Dedifferentiated amniotic fluid mesenchymal stem cell (primary cell): ENCODE measurements at regions not wholly inside any gene's neighbourhood (a gene's known extent, or its start where the extent isn't known, plus 50 kb on each side); places are given as distances from the start of the nearest gene placed in this dataset.

Experiments
- DNase-seq: peaks from one replicate; pipeline ENCODE4 v3.0.0-alpha.2; 2016; ENCODE audit errors: extremely low spot score

DNA sequence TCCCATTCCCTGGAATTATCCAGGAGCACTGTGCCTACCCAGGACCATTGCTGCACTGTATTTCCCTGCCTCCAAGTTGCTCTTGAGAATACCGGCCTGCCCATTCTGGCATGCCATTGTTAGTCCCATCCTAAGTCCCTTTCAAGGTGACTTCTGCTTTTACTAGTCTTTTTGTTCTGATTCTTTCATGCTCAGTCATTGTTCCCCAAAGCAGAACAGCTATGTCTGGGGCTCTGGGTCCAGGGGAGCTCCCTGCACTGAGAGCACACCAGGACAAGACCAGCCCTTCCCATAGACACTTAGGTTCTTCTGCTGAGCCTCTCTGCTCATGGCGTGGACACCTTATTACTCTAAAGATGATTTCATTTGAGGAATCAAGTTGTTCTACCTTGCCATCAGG lies 388.9 kb upstream of the KLF4 start:
- DNase-seq, result no peak

DNA sequence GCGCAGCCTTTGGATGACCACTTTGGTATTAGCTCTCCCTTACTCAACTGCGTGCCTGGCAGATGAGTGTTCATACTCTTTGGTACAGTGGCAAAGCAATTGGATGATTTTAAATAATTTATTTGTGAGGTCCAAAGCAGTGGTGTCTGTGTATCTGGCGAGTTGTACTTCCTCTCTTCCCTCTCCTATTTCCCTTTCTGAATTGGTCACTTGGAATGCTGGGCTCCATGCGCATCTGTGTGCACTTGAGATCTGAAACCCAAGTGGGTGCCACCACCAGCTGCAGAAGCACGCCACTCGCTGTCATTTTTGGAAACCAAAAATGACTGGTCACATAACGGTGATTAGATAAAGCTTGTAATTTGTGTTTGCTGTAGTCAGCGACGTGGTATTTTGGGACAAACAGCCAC lies 386.0 kb upstream of the KLF4 start:
- DNase-seq, result no peak

DNA sequence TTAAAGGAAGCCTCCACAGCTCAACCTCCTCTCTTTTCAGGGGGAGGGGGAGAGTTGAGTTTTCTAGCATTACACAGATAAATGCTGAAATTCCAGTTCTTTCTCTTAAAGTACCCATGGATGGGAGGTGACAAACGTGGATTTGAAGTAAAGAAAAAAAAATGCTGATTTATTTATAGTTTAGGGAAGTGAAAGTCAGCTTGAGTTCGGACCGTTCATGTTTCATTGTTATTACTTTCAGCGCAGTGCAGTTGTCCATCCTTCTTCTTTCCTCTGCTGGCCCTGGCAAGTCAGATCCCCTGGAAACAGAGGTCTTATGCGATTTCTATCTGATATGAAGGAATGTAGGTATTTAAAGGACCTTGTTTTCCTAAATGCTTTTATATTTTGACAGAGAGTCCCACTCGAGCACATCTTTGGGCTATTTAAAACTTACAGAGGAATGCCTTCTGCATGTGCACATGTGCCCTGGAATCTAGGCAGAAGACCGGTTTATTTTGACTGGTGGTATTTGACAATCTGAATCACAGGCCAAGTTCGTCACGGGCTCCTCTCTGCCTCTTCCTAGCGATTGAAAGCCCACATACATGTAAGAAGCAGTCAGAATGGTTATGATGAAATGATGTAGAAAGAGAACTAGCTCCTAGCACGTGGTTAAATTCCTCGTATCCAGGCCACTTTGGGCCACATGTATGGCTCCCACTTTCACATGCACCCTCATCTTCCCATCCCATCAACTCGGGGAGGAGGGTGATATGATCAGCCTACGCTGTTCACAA lies 385.2 kb upstream of the KLF4 start:
- no peak for DNase-seq

DNA sequence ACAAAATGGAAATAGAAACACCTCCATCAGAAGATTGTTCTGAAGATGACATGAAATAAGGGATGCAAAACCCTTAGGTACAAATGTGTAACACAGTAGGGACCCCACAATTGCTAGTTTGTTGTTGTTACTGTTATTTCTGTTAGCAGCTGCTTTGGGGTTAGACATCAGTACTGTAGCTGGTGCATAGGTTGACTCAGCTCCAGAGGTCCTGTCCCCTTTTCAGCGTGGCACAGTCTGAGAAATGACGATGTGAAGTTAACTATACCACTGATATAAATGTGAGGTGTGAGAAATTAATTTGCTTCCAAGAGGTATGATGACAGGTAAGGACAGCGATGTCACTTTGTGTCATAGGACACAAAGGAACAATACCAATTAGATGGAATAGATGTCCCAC lies 384.6 kb upstream of the KLF4 start:
- no peak for DNase-seq

DNA sequence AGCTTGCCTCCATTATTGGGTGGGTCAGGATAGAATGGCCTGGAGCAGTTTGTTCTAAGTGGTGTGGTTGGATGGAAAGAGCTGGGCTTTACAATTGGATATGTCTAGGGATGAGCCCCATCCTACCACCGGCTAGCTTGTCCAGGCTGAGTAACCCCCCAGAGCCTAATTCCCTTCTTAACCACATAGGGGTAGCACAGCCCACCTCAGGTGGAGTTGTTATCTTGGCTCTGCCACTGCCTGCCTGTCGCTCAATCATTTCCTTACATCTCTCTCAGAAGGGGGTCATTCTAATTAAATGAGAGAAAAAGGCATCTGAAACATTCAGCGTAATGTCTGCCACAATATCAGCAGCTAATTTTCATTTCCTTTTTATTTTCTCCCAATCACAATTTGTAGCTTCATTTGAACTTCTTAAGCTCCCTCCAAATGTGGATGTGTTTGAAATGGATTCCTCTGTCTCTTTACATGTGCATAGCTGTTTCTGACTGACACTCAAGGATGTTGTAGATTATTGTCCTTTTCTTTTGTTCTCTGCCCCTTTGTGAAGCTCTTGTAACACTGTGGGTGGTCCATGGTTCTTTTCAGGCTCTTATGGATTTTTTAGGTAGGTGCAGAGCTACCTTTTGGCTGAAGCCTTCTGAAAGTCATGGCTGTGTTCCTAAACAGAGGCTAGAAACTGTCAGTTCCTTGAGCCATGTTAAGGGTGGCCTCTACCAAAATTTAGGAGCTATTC lies 383.1 kb upstream of the KLF4 start:
- DNase-seq, result no peak

DNA sequence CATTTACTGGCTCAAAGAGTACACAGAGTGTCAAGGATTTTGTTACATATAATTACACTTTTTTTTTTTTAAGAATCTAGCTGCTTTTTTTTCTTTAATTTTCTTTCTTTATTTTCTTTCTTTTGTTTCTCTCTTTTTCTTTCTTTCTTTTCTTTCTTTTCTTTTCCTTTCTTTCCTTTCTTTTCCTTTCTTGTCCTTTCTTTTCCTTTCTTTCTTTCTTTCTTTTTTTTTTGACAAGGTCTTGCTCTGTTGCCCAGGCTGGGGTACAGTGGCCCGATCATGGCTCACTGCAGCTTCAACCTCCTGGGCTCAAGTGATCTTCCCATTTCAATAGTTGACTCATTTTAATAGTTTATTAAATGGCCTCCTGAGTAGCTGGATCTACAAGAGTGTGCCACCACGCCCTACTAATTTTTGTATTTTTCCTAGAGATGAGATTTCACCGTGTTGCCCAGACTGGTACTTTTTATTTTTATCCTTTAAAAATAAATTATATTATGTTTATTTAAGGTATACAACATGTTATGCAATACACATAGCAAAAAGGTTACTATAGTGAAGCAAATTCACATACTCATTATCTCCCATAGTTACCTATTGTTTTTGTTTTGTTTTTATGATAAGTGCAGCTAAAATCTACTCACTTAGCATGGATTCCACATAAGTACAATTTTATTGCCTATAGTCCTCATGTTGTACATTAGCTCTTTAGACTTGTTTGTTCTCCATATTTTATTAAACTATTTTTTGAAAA lies 381.5 kb upstream of the KLF4 start:
- DNase-seq, result no peak

DNA sequence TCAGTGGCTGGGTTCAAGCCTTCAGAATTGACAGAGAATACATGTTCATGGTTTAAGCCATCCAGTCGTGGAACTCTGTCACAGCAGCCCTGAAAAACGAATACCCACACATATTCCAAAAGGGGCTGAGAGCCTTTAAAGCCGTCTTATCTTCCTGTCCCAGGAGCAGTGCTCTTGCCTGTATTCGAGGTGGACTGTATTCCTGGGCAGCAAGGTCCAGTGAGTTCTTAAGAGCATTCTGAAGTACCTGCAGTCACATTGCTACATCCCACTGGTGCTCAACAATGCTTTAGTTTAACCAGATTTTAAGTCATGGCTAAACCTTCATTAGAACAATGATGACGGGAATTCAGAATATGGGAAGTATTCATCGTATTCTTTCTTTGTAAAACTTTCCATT lies 380.7 kb upstream of the KLF4 start:
- DNase-seq, result no peak

DNA sequence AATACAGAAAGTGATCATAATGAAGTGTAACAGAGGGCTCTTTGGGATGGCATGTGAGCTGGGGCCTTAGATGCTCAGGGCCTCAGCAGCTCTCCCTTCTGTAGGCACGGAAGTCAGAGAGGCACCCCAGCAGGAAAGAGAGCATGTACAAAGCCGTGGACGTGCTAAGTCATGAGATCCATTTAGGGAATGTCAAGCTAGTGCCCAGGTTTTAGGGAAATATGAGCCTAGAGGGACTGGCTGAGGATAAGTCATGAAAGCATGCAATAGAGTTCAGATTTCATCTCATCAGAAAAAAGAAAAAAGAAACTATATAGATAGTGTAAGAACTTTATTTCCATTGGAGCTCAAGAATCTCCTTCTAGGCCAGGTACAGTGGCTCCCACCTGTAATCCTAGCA lies 379.5 kb upstream of the KLF4 start:
- DNase-seq, result peak; percentile 62

DNA sequence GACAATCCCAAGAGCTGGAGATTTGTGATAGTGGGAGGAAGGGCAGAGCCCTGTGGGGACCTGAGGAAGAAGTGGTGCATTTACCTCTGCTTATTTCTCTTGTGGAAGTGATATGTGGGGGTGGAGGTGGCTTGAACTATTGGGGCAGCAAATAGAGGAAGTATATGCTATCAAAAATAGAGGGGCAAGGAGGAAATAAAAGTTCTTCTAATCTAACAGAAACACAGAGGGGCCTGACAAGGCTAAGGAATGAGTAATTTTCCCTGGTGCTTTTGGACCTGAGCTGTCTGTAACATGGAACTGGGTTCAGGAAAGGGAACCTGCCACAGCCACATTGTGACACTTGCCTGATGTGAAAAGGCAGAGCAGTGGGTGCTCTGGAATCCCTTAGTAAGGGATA lies 378.6 kb upstream of the KLF4 start:
- no peak for DNase-seq

DNA sequence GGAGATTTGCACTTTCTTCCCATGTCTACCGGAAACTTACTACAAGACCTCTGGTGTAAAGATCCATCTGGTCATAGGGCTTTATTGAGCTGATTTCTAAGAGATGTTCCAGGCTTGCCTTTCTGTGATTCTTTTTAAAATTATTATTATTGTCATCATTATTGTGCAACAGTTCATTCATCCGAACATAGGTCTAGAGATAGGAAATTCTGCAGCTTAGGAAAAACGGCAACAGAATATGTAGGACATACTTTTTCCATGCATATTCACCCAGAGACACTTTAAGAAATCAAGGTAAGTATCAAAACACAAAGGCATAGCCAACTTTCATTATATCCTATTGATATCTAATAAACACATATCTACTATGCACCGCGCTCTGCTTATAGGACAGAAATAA lies 378.2 kb upstream of the KLF4 start:
- DNase-seq, result no peak

DNA sequence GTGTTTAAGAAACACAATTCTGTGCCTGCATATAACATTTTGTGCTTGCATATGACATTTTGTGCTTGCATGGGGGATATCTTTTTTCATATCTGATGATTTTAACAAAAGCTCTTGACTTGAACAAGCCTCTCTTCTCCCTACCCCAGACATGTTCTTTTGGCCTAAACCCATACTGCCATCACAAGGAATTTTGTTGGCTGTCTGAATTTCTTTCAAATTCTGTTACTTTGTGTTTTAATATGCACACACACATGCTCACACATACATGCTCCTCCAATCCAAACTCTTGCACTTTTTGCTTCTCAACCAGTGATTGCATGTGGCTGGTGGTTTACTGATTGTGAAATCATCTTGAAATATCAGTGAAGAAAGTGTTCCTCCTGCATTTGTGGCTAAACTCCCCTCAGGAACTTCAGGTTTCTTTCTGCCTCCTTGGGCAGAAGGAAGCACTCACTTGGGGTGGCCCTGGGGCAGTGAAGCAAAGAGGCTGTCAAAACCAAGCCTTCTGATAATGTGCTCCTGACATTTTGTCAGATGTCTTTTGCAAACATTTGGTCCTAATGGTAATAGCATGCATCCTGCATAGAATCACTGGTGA lies 377.2 kb upstream of the KLF4 start:
- DNase-seq, result peak; percentile 53

DNA sequence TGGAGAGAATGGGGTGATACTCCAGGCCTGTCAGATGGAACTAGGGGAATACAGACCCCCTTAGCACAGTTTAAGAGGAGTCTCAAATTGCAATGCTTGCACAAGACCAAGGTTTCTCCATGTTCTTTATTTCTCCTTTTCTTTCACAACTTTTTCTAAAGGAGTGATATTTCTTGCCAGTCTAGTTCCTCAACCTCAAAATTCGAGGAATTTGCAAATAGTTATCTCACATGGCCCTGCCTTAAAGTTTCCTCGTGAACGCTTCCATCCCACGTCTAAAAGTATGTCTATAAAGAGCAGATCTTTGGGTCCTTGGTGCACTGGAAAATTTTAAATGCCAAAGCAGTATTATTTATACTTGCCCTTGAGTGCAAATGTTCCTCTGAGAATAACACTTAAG lies 373.8 kb upstream of the KLF4 start:
- DNase-seq, result no peak

DNA sequence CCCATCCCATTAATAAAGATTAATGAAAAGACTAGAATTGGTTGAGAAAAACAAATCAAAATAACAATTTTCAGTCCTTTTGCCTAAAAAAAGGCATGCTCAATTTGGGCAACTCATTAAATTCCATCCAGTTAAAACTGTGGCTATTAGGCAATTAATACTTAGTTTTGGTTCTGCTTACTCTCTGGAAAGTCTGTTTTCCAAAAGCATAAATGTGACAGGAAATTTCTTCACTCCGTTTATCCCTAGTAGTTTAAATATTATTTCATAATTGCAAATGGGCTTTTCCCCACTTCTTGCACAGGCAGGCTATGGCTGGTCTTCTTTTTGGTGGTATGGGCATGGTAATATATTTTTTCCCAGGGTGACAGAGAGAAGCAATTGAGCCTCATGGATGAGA lies 373.3 kb upstream of the KLF4 start:
- DNase-seq, result no peak

DNA sequence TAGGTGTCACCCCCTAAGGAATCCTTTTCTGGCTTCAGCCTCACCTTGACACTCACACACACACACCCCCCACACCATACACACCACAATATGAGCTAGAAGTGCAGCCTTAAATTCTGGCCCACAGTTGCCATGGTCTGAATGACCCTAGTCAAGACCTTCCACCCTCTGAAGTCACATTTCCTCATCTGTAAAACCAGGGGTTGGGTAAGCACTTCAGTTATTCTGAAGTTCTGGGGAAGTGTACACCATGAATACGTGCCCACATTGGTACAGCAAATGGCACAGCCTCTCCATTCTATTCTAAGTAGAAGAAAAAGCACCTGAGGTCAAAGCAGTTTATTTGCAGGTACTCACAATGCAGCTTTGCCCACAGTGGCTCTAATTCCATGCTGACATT lies 372.8 kb upstream of the KLF4 start:
- no peak for DNase-seq

DNA sequence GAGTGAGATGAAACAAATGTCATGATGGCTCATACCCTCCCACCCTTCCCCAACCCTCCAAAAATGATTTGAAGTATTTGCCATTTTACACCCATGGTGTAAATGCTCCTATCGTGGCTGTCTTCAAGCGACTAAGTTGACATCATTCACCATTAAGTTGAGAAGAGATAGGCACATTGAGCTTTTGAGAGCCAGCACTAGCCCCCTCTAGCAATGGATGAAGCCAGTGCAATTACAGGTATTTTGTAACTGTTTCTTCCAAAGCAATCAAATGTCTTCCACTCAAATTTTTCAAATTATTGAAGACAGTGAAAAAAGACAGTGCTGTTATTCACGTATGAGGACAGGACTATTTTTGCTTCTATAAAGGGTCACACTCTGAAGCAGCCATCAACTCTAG lies 371.5 kb upstream of the KLF4 start:
- no peak for DNase-seq

DNA sequence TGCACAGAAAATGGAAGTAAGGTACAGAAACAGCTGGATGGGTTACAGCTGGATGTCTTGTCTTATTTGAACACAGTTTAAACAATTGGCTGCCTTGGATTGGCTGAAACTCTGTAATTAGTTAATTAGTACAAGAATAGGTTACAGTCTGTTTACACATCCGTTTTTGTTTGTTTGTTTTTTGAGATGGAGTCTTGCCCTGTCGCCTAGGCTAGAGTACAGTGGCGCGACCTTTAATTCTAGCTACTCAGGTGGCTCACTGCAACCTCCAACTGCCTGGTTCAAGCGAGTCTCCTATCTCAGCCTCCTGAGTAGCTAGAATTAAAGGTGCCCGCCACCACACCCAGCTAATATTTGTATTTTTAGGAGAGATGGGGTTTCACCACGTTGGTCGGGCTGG lies 368.7 kb upstream of the KLF4 start:
- no peak for DNase-seq

DNA sequence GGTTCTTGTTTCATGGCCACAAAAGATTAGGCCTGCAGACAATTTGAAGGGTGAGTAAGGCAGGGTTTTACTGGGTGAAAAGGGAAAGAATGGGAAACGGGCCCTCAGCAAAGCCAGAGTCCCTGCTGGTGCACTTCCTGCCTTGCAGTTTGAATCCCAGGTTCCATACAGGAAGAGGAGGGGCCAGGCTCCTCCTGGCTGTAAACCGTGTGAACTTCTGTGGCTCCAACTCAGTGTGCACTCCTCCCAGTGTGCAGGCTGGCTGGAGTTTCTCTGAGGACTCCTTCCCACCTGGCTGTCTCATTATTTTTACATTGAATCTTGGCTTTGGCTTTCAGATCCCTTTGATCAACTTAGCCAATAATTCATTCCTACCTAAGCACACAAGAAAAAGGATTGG lies 367.1 kb upstream of the KLF4 start:
- no peak for DNase-seq

DNA sequence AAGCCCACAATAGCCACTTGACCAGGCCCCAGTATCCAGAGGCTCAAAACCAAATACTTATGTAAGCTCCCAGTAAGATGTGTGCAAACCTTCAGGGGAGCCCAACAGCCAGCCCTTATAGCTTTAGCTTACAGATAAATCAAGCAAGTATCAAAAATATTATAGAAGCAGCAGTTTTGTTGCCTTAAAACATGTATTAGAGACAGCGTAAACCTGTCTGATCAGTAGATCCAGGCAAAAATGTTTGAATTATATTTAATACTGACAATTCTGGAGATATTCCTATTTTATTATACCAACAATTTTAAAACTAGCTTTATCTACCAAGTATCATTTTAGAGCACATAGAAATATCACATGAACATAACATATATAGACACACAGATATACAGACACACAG lies 365.6 kb upstream of the KLF4 start:
- DNase-seq, result no peak

DNA sequence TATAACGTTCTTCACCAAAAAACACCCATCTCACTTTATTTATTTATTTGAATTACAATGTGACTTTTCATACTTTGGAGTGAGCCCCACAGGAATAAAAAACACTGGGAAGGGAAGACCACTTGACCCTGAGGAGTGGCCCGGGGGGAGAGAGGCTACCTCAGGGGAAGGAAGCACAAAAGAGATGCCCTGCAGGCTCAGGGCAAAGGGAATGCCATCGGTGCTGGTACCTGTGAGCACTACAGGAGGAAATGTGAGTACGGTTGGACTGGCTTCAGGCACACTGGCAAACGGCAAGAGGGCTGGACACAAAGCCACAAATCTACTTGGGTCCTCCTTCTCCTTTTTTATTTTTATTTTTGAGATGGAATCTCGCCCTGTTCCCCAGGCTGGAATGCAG lies 363.9 kb upstream of the KLF4 start:
- no peak for DNase-seq

DNA sequence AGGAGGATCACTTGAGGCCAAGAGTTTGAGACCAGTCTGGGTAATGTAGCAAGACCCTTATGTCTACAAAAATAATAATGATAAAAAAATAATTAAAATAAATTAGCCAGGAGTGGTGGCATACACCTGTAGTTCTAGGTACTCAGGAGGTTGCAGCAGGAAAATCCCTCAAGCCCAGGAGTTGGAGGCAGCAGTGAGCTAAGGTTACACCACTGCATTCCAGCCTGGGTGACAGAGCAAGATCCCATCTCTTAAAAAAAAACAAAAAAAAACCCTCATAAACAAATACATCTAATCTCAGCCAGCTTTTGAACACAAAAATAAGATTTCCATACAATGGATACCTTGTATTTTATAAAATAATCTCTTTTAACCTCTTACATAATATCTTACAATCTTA lies 363.3 kb upstream of the KLF4 start:
- DNase-seq, result no peak

DNA sequence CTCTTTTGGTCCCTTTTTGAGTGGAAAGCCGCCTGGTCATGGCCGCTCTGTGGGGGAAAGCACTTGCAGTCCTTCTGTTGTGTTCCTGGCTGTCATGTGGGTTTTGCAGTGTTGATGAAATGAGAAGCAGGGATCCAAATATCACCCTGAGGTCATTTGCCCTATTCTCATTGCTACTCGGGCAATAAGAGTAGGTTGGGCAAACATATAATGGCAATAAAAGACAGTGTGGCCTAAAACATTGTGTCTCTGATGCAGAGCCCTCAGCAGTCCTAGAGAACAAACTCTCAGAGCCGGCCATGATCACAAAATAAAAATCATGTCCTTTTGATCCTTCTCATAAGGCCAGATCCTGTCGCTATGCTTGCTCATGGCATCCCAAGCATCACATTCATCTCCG lies 361.1 kb upstream of the KLF4 start:
- DNase-seq, result no peak
